RWPE1 (cell line): ENCODE measurements at regions not wholly inside any gene's neighbourhood (a gene's known extent, or its start where the extent isn't known, plus 50 kb on each side); places are given as distances from the start of the nearest gene placed in this dataset.

Source experiments
- CTCF ChIA-PET: fragments of 350-600 bp; sonication (Branson Sonifier 250); formaldehyde crosslinking; extraction: SDS; loops from one replicate; lab custom pipeline; 2021; lab: Yijun Ruan, JAX
- POLR2A ChIA-PET: fragments of 400-600 bp; formaldehyde crosslinking; extraction: SDS; loops from one replicate; lab custom pipeline; 2020; ENCODE audit warnings: antibody characterized with exemption; ENCODE audit not compliant: low non-redundant PET; lab: Yijun Ruan, JAX
- DNase-seq: peaks from one replicate; pipeline ENCODE4 v3.0.0; 2012; ENCODE audit warnings: low spot score
- H3K27ac ChIP-seq: fragments of 450-650 bp; 2 replicates; pipeline ENCODE4 v1.5.1; 2017
- CTCF ChIP-seq: fragments of 450-650 bp; conservative IDR thresholded peaks from 2 replicates; pipeline ENCODE4 v1.5.1; 2017; ENCODE audit warnings: low read depth, mild to moderate bottlenecking

GRCh38 chr3:16085884-16086608 is 88.4 kb upstream of the GALNT15 start:
- no peak for TF ChIP-seq CTCF
- ChIA-PET CTCF (no interaction called here), POLR2A (no interaction called here)

DNA sequence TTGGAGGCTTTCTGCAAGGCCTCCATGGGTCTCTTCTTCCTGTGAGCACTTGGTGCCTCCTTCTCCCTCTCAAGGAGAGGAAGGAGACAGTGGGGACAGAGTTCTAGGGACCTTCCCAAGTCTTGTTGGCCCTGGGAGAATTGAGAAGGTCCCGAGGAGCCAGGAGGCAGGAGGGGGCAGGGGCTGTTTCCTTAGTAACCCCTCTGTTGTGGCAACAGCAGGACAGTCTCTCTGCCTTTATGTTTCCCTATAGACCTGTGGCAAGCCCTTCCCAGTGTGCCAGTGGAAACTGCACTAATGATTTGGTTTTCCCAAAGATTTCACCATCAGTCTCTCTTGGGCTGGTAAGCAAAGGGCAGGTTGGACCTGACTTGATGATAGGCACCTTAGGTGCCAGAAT is 87.8 kb upstream of the GALNT15 start:
- DNase-seq = no peak
- CTCF ChIA-PET = no interaction called here
- TF ChIP-seq CTCF = no peak
- no peak overlapping the region for H3K27ac ChIP-seq
- POLR2A ChIA-PET = no interaction called here

More at GRCh38 chr3:16085884-16086608, 88.4 kb upstream of the GALNT15 start:
- no peak overlapping the region for H3K27ac ChIP-seq
- no peak for DNase-seq

GRCh38 chr3:16088496-16088895 is 86.0 kb upstream of the GALNT15 start:
- no peak for DNase-seq
- no peak overlapping the region for H3K27ac ChIP-seq
- no peak for TF ChIP-seq CTCF
- POLR2A ChIA-PET = no interaction called here
- CTCF ChIA-PET = no interaction called here

DNA sequence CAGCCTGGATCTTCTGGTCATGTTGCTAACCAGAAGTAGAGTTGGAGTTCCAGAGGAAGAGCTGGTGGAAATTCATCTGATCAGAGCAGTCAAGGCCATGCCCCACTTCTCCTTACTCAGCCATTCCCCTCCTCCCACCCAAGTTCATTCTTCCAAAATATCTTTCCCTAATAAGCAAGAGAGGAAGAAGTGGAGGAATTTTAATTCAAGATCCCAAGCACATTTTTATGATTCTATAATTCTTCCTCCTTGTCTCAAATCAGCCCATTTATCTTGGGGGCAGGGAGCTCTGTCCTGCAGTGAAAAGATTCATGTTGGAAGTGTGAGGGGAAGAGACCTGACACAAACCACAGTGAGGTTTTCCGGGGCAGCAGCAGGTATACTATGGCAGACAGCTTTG is 85.0 kb upstream of the GALNT15 start:
- no peak overlapping the region for H3K27ac ChIP-seq
- ChIA-PET POLR2A (no interaction called here), CTCF (no interaction called here)
- no peak for TF ChIP-seq CTCF
- DNase-seq = no peak

GRCh38 chr3:16090024-16090423 is 84.5 kb upstream of the GALNT15 start:
- POLR2A ChIA-PET = no interaction called here
- no peak for TF ChIP-seq CTCF
- CTCF ChIA-PET = no interaction called here
- DNase-seq = peak; percentile 79
- no peak overlapping the region for H3K27ac ChIP-seq

DNA sequence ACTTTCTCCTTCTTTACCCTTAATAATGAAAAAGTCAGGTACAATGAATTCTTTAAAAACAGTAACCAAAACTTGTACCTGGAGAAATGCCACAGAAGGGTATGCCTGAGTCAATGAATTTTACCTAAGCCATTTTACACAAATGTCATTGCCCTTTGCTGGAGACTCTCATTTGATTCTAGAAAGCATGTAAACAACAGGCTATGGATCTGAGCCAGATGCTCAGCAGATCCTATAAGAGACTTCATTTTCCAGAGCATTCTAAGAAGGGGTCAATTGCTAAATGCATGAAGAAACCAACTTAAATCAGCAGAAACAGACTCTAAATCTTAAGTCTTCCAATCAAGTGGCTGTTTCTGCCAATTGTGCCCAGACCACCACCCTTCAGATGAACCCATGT is 83.8 kb upstream of the GALNT15 start:
- CTCF ChIA-PET = no interaction called here
- no peak for DNase-seq
- no peak overlapping the region for H3K27ac ChIP-seq
- POLR2A ChIA-PET = no interaction called here
- TF ChIP-seq CTCF = no peak
